ENCODE measurements at regions not wholly inside any gene's neighbourhood (a gene's known extent, or its start where the extent isn't known, plus 50 kb on each side); places are given as distances from the start of the nearest gene placed in this dataset.

DNA sequence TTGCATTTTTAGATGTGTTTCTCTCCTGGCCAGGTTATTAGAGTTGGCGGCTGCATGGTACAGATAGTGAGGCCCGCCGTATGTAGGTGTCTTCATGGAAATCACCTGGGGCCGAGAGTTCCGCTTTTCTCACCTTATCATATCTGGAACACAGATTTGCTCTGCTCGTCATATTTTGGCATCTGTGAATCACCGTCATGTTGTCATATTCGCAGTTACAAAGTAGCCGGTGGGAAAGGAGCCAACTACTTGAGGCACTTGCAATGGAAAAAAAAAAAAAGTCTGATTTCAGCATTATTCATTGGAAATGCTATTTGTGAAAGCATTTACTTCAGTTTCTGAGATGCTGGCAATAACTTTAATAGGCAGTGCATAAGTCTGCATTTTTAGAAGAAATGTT lies 1715.2 kb upstream of the TENM3 start:
- H2AFZ ChIP-seq (ENCODE audit: insufficient read depth, low read depth, low read length, poor library complexity, severe bottlenecking): no peak overlapping the region
- Mint-ChIP-seq H3K36me3 (no peaks in the 10 kb centered on the region), H3K4me3 (no peak overlapping the region), H3K9me3 (peaks cover 4 to 17% (median 6%) of the 10 kb centered on the region in 7 donors), H3K27ac (no peak overlapping the region), H3K27me3 (ENCODE audit: low read depth in 3 of 3) (no peaks in the 10 kb centered on the region), H3K4me1 (no peaks in the 10 kb centered on the region)
- H3K9ac ChIP-seq (ENCODE audit: insufficient read depth, low read length, poor library complexity, severe bottlenecking): no peak overlapping the region
- peaks cover 0 to 20% of the 10 kb centered on the region in 2 donors for H3K9me3 ChIP-seq (replicated peaks in 1 of 2; ENCODE audit: control insufficient read depth in 1 of 2, insufficient read depth in 1 of 2, low read length in 2 of 2)
- DNase-seq: no peak
- H3K36me3 ChIP-seq (replicated peaks in 1 of 2; ENCODE audit: control insufficient read depth in 1 of 2, insufficient read depth in 2 of 2, low read length in 2 of 2): no peaks in the 10 kb centered on the region
- no peak overlapping the region for H3K27ac ChIP-seq (ENCODE audit: low read depth in 1 of 2, low read length in 2 of 2)
- intact Hi-C loops (cut with micrococcal nuclease): no loop called here
- TF ChIP-seq CTCF (IDR thresholded peaks at IDR 0.05): no peak
- no peaks in the 10 kb centered on the region for H3K4me1 ChIP-seq (ENCODE audit: control insufficient read depth in 1 of 2, insufficient read depth in 2 of 2, low read length in 2 of 2)
- WGBS (ENCODE audit: insufficient coverage): 96% methylated on average over 5 of the region's 9 CpGs
- H3K79me2 ChIP-seq (ENCODE audit: insufficient read depth, low read length): no peaks in the 10 kb centered on the region
- no peaks in the 10 kb centered on the region for H3K27me3 ChIP-seq (ENCODE audit: control insufficient read depth in 2 of 2, insufficient read depth in 2 of 2, low read length in 2 of 2)
- no peak overlapping the region for H3K4me3 ChIP-seq (replicated peaks in 1 of 3; ENCODE audit: low read depth in 2 of 3, low read length in 3 of 3)
- no peaks in the 10 kb centered on the region for H4K20me1 ChIP-seq (ENCODE audit: insufficient read depth, low read length)
- no peak overlapping the region for H3K4me2 ChIP-seq (replicated peaks; ENCODE audit: extremely low read depth, low read length, poor library complexity, severe bottlenecking)

GRCh38 chr4:180530787-180531186 lies 1712.4 kb upstream of the TENM3 start:
- H3K4me3 Mint-ChIP-seq: no peak overlapping the region
- H3K9me3 Mint-ChIP-seq: peaks cover 4 to 17% (median 7%) of the 10 kb centered on the region in 7 donors
- H3K27me3 Mint-ChIP-seq (ENCODE audit: low read depth in 3 of 3): no peaks in the 10 kb centered on the region
- no peaks in the 10 kb centered on the region for H3K36me3 Mint-ChIP-seq
- TF ChIP-seq CTCF (IDR thresholded peaks at IDR 0.05): no peak
- DNase-seq: no peak
- no peaks in the 10 kb centered on the region for H3K4me1 Mint-ChIP-seq
- Histone ChIP-seq H3K27ac (ENCODE audit: low read depth in 1 of 2, low read length in 2 of 2) (no peak overlapping the region), H3K4me2 (replicated peaks; ENCODE audit: extremely low read depth, low read length, poor library complexity, severe bottlenecking) (no peak overlapping the region), H2AFZ (ENCODE audit: insufficient read depth, low read depth, low read length, poor library complexity, severe bottlenecking) (no peak overlapping the region), H3K36me3 (replicated peaks in 1 of 2; ENCODE audit: control insufficient read depth in 1 of 2, insufficient read depth in 2 of 2, low read length in 2 of 2) (no peaks in the 10 kb centered on the region), H3K9ac (ENCODE audit: insufficient read depth, low read length, poor library complexity, severe bottlenecking) (no peak overlapping the region), H3K9me3 (replicated peaks in 1 of 2; ENCODE audit: control insufficient read depth in 1 of 2, insufficient read depth in 1 of 2, low read length in 2 of 2) (peaks cover 0 to 21% of the 10 kb centered on the region in 2 donors), H4K20me1 (ENCODE audit: insufficient read depth, low read length) (no peaks in the 10 kb centered on the region), H3K79me2 (ENCODE audit: insufficient read depth, low read length) (no peaks in the 10 kb centered on the region), H3K27me3 (ENCODE audit: control insufficient read depth in 2 of 2, insufficient read depth in 2 of 2, low read length in 2 of 2) (no peaks in the 10 kb centered on the region), H3K4me1 (ENCODE audit: control insufficient read depth in 1 of 2, insufficient read depth in 2 of 2, low read length in 2 of 2) (no peaks in the 10 kb centered on the region), H3K4me3 (replicated peaks in 1 of 3; ENCODE audit: low read depth in 2 of 3, low read length in 3 of 3) (no peak overlapping the region)
- no peak overlapping the region for H3K27ac Mint-ChIP-seq
- intact Hi-C loops (cut with micrococcal nuclease): no loop called here

Measured in CD14-positive monocyte (primary cell).